Tibial nerve (tissue), 4 donors: ENCODE measurements at regions not wholly inside any gene's neighbourhood (a gene's known extent, or its start where the extent isn't known, plus 50 kb on each side); places are given as distances from the start of the nearest gene placed in this dataset.

Source experiments
- DNase-seq, 2 donors: peaks; one replicate each; pipeline ENCODE4 v3.0.0-alpha.2; 2019; ENCODE audit warnings: low spot score in 2 of 2
- H3K27ac ChIP-seq, 4 donors: fragments of 200-600 bp; sonication (generic) in 3 of 4; one replicate each; pipeline ENCODE4 v1.5.1; 2017 to 2019; ENCODE audit warnings: mild to moderate bottlenecking in 1 of 4
- H3K27me3 ChIP-seq, 2 donors: fragments of 200-600 bp; sonication (generic) in 1 of 2; one replicate each; pipeline versions ENCODE4 v1.5.1 to v1.6.0; 2017 to 2019
- H3K36me3 ChIP-seq, 3 donors: fragments of 200-600 bp; sonication (generic); one replicate each; pipeline ENCODE4 v1.5.1; 2018 to 2019
- H3K4me1 ChIP-seq, 4 donors: fragments of 200-600 bp; sonication (generic) in 3 of 4; one replicate each; pipeline ENCODE4 v1.5.1; 2017 to 2019
- H3K4me3 ChIP-seq, 4 donors: fragments of 200-600 bp; sonication (generic) in 3 of 4; one replicate each; pipeline ENCODE4 v1.5.1; 2017 to 2019; ENCODE audit warnings: mild to moderate bottlenecking in 1 of 4, moderate library complexity in 1 of 4
- H3K9me3 ChIP-seq, 4 donors: fragments of 200-600 bp; sonication (generic) in 3 of 4; one replicate each; pipeline ENCODE4 v1.5.1; 2017 to 2019
- EP300 ChIP-seq, 2 donors: sonication (generic); formaldehyde crosslinking; IDR thresholded peaks; one replicate each; pipeline ENCODE4 v1.6.1; 2017; ENCODE audit warnings: antibody characterized with exemption in 2 of 2, mild to moderate bottlenecking in 1 of 2
- POLR2A ChIP-seq, 2 donors: fragments of 450-650 bp; IDR thresholded peaks; one replicate each; pipeline ENCODE4 v1.6.1; 2017; ENCODE audit warnings: antibody characterized with exemption in 2 of 2, mild to moderate bottlenecking in 2 of 2, moderate library complexity in 2 of 2
- WGBS, 2 donors: methylation state at CpG; one replicate each; pipeline ENCODE4 v1.1.5; 2018; 5-methylcytosine and 5-hydroxymethylcytosine counted together
- TF ChIP-seq, protein P1 (sequence below), 5 experiments: fragments of 200-600 bp in 3 of 5; fragments of 450-650 bp in 2 of 5; sonication (generic) in 3 of 5; IDR thresholded peaks; one replicate each; pipeline ENCODE4 v1.5.1; 2016 to 2019; ENCODE audit warnings: antibody characterized with exemption in 5 of 5, mild to moderate bottlenecking in 3 of 5, moderate library complexity in 2 of 5

DNA sequence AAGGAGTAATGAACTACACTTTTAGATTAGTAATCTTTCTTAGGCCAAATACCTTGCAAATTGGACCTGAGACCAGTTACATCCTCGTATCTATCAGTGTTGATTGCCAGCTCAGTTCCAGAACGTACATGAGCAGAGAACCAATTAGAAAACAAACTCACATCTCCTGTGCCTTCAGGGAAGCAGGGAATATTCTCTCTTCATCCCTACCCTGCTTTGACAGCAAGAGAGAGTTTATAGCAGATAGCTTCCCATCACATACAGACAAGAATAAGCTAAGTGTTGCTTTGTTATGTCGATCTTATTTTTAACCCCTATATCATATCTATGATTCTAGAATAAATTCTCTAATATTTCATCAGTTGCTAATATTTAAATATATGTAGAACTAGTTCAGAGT is 181.8 kb downstream of the DSC3 start:
- WGBS, 2 donors = 76 to 81% methylated on average over 3 of the region's 3 CpGs
- H3K36me3 ChIP-seq = no peaks in the 10 kb centered on the region
- no peaks in the 10 kb centered on the region for H3K9me3 ChIP-seq
- H3K4me3 ChIP-seq = no peak overlapping the region
- H3K27ac ChIP-seq = no peak overlapping the region
- DNase-seq = no peak
- H3K27me3 ChIP-seq = no peaks in the 10 kb centered on the region
- no peaks in the 10 kb centered on the region for H3K4me1 ChIP-seq
- TF ChIP-seq, protein P1, sequence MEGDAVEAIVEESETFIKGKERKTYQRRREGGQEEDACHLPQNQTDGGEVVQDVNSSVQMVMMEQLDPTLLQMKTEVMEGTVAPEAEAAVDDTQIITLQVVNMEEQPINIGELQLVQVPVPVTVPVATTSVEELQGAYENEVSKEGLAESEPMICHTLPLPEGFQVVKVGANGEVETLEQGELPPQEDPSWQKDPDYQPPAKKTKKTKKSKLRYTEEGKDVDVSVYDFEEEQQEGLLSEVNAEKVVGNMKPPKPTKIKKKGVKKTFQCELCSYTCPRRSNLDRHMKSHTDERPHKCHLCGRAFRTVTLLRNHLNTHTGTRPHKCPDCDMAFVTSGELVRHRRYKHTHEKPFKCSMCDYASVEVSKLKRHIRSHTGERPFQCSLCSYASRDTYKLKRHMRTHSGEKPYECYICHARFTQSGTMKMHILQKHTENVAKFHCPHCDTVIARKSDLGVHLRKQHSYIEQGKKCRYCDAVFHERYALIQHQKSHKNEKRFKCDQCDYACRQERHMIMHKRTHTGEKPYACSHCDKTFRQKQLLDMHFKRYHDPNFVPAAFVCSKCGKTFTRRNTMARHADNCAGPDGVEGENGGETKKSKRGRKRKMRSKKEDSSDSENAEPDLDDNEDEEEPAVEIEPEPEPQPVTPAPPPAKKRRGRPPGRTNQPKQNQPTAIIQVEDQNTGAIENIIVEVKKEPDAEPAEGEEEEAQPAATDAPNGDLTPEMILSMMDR (IDR thresholded peaks at IDR 0.05) = no peak
- no peak for TF ChIP-seq EP300 (IDR thresholded peaks at IDR 0.05)
- no peak for TF ChIP-seq POLR2A (IDR thresholded peaks at IDR 0.05)

- TF ChIP-seq, protein P1 (IDR thresholded peaks at IDR 0.05) = no peak
- no peak for TF ChIP-seq EP300 (IDR thresholded peaks at IDR 0.05)
- Histone ChIP-seq H3K4me3 (no peak overlapping the region), H3K27ac (no peak overlapping the region), H3K4me1 (no peaks in the 10 kb centered on the region), H3K36me3 (no peaks in the 10 kb centered on the region), H3K9me3 (no peaks in the 10 kb centered on the region), H3K27me3 (no peaks in the 10 kb centered on the region)
- no peak for DNase-seq
- 56 to 58% methylated on average over 3 of the region's 3 CpGs for WGBS, 2 donors
Observed at GRCh38 chr18:30859036-30859435, 183.5 kb downstream of the DSC3 start.

DNA sequence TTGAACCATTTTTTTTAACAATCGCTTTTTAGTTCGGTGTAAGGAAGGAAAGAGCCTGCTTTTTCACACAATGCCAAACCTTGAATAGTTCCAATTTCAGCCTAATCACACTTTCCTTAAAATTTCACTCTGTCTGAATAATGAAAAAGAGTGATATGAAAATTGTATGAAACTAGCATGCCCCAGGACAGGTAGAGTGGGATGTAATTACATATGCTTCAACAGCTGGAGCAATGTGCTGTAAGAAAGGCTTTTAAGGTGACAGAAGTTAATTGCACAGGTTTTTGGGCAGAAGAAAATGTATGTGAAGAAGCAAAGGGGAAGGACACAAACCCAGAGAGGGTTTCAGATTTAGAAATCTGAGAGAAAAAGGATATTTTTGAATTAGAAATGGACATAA is 184.0 kb downstream of the DSC3 start:
- Histone ChIP-seq H3K36me3 (no peaks in the 10 kb centered on the region), H3K9me3 (no peaks in the 10 kb centered on the region), H3K27me3 (no peaks in the 10 kb centered on the region), H3K4me3 (no peak overlapping the region), H3K4me1 (no peaks in the 10 kb centered on the region), H3K27ac (no peak overlapping the region)
- no peak for DNase-seq
- 87 to 94% methylated on average over 2 of the region's 2 CpGs for WGBS, 2 donors
- TF ChIP-seq, protein P1 (IDR thresholded peaks at IDR 0.05) = no peak
- TF ChIP-seq EP300 (IDR thresholded peaks at IDR 0.05) (no peak), POLR2A (IDR thresholded peaks at IDR 0.05) (no peak)

DNA sequence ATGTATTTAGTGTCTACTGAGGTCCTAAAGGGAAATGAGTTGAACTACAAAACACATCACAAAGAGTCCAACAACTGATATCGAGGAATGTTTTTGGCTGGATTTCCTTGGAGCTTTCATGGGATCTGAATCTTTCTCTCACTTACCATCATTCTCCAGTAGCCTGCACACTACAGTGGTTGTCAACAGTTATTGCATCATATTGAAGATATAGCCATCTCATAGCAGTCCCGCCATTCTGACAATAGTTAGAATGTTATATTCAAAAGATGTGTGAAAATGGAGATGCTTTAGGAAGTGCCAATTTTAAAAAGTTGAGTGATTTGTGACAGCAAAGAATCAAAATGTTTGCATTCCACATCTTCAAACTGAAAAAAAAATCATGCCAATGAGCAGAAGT is 186.8 kb downstream of the DSC3 start:
- H3K4me3 ChIP-seq = no peak overlapping the region
- no peaks in the 10 kb centered on the region for H3K4me1 ChIP-seq
- WGBS, 2 donors = 70 to 85% methylated on average over 2 of the region's 2 CpGs
- TF ChIP-seq POLR2A (IDR thresholded peaks at IDR 0.05) (no peak), EP300 (IDR thresholded peaks at IDR 0.05) (no peak)
- TF ChIP-seq, protein P1 (IDR thresholded peaks at IDR 0.05) = no peak
- H3K27ac ChIP-seq = no peak overlapping the region
- H3K9me3 ChIP-seq = no peaks in the 10 kb centered on the region
- H3K36me3 ChIP-seq = no peaks in the 10 kb centered on the region
- DNase-seq = no peak
- H3K27me3 ChIP-seq = no peaks in the 10 kb centered on the region

DNA sequence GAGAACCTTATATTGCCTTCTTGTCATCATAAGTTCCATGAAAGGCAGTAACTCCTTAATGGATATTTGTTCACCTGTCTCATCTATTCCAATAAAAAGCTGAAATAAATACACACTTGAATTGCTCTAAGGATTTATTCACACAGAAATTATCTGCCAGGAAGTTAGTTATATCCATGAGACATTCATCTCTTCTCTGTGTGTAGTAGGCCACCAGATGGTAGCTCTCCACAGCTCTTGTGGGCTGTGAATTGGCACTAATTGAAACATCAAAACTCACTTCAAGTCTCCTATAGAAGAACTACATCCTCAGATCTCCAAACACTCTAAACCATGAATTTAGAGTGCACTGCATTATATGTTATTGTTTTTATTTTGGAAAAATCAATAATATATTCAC is 189.6 kb downstream of the DSC3 start:
- DNase-seq = no peak
- no peak overlapping the region for H3K4me3 ChIP-seq
- no peaks in the 10 kb centered on the region for H3K27me3 ChIP-seq
- TF ChIP-seq, protein P1 (IDR thresholded peaks at IDR 0.05) = no peak
- no peak for TF ChIP-seq EP300 (IDR thresholded peaks at IDR 0.05)
- no peaks in the 10 kb centered on the region for H3K36me3 ChIP-seq
- no peak overlapping the region for H3K27ac ChIP-seq
- no peaks in the 10 kb centered on the region for H3K4me1 ChIP-seq
- peaks cover 0 to 11% (median 0%) of the 10 kb centered on the region in 4 donors for H3K9me3 ChIP-seq
